ENCODE measurements at regions not wholly inside any gene's neighbourhood (a gene's known extent, or its start where the extent isn't known, plus 50 kb on each side); places are given as distances from the start of the nearest gene placed in this dataset.
"Not testable (repeated sequence)": the region's sequence is repeated elsewhere in the genome, so short reads cannot be mapped to it uniquely, and the experiment has no call there.

DNA sequence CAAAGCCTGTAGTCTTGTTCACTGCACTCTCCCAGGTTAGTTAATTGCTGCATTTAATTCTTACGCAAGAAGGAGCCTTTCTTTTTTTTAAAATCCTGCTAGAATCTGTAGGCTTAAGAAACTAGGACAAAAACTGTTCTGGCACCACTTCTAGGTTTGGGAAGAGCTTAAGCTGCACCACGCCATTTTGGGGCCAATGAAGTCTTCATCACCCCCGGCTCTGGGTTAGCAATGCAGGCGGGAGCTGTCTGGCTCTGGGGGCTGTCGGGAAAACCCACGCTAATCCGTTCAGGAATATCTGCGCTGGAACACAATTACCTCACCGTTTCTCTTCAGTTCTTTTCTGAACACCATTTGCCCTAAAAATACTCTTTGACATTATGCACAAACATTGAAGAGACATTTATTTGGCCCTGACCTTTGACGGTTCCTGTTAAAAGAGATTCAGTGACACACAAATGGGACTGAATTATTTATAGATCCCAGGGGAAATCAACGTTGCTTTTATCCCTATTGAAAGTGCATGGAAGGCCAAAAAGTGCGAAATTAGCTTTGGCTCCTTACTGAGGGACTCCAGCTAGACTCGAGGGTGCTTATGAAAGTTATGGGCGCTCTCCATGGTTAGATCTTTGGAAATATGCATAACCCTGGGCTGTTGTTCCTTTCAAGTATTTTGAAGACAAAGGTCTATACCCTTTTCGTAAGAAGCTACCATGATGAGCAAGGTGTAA, 249.2 kb downstream of the HAPSTR1 start:
- no peak for DNase-seq (ENCODE audit: low spot score)

DNA sequence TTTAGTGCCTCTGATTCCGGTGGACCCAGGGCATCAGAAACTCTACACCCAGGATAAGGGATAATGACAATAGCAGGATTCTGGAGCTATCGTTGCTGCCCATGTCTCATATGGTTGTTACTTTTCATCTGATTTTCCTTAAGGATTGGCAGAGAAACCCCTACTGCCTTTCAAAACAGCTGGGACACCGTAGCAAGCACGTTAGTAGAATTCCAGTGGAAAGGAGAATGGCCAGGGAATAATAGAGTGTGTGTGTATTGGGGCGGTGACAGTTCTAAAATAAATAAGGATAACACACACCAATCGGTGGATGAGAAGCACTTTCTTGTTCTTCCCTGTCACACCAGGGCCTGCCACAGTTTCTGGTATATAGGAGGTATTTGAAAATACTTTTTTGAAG, 251.8 kb downstream of the HAPSTR1 start:
- DNase-seq (ENCODE audit: low spot score), result no peak

DNA sequence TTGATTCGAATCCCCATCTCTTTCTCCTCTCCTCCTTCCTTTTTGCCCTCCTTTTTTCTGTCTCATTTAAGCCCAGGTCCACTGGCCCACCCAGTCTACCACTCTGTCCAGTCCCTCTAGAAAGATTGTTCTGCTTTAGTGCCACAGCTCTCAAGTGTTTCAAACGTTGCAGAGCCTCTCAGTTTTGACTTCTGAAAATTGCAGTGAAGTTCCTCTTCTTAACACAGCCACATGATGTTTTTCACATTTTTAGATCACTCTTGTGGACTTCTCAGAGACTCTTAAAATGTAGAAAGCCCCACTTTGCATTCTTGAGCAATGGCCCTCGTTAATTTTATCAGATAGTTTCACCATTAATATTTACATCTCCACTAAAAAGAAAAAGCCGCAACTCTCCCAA, 253.1 kb downstream of the HAPSTR1 start:
- no peak for DNase-seq (ENCODE audit: low spot score)

DNA sequence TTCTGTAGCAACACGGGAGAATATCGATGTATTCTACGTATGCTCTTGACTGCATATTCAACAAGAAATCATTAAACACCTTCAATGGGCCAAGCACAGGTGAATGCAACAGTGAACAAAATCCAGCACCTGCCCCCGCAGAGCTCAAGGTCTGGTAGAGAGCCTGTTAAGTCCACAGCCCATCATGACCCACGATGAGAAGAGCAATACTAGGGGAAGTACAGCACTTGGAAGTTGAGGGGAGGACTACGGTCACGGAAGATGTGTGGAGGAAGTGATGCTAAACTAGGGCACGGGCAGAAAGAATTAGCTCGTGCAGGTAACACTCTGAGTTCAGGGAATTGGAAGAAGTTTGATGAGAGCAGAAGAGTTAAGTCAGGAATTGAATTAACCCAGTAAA, 253.6 kb downstream of the HAPSTR1 start:
- no peak for DNase-seq (ENCODE audit: low spot score)

DNA sequence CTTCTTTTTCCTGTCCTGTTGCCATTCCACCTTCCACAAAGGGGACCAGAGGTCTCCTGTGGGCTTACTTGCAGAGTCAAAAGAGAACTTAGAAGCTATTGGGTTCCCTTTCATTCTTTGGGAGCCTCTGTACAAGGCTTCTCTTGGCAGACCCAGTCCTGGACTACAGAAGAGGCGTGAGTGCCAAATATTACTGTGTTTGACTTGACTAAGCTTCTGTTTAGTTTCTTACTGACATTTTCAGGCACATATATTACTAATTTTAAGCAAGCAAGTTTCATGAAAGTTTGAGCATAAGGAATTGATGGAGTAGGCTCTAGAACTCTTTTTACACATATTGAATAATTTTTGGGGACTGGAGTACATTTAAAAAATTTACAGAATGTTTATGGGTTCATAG, 254.4 kb downstream of the HAPSTR1 start:
- DNase-seq (ENCODE audit: low spot score), result no peak

DNA sequence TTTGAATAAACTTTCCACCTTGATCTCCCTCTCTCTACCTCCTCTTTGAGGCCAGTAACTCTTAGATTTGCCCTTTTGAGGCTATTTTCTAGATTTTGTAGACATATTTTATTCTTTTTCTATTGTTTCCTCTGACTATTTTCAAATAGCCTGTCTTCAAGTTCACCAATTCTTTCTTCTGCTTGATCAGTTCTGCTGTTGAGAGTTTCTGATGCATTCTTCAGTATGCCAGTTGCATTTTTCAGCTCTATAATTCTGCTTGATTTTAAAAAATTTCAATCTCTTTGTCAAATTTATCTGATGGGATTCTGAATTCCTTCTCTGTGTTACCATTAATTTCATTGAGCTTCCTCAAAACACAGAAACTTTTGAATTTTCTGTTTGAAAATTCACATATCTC, 257.5 kb downstream of the HAPSTR1 start:
- no peak for DNase-seq (ENCODE audit: low spot score)

DNA sequence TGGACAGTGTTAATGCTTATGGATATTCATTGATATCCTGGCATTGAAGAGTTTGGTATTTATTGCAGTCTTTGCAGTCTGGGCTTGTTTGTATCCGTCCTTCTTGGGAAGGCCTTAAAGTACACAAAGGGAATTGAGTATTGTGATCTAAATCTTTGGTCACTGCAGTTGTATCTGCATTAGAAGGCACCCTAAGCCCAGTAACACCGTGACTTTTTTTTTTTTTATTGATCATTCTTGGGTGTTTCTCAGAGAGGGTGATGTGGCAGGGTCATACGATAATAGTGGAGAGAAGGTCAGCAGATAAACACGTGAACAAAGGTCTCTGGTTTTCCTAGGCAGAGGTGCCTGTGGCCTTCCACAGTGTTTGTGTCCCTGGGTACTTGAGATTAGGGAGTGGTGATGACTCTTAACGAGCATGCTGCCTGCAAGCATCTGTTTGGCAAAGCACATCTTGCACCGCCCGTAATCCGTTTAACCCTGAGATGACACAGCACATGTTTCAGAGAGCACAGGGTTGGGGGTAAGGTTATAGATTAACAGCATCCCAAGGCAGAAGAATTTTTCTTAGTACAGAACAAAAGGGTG, 258.0 kb downstream of the HAPSTR1 start:
- DNase-seq (ENCODE audit: low spot score), result not testable (repeated sequence)

DNA sequence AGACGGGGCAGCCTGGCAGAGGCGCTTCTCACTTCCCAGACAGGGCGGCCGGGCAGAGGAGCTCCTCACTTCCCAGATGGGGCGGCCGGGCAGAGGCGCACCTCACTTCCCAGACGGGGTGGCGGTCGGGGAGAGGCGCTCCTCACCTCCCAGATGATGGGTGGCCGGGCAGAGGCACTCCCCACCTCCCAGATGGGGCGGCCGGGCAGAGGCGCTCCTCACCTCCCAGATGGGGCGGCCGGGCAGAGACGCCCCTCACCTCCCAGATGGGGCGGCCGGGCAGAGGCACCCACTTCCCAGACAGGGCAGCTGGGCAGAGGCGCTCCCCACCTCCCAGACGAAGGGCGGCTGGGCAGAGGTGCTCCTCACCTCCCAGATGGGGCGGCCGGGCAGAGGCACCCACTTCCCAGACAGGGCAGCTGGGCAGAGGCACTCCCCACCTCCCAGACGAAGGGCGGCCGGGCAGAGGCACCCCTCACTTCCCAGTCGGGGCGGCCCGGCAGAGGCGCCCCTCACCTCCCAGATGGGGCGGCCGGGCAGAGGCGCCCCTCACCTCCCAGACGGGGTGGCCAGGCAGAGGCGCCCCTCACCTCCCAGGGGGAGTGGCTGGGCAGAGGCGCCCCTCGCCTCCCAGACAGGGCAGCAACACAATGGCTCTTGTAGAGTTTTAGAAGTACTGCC, 258.8 kb downstream of the HAPSTR1 start:
- DNase-seq (ENCODE audit: low spot score), result not testable (repeated sequence)

DNA sequence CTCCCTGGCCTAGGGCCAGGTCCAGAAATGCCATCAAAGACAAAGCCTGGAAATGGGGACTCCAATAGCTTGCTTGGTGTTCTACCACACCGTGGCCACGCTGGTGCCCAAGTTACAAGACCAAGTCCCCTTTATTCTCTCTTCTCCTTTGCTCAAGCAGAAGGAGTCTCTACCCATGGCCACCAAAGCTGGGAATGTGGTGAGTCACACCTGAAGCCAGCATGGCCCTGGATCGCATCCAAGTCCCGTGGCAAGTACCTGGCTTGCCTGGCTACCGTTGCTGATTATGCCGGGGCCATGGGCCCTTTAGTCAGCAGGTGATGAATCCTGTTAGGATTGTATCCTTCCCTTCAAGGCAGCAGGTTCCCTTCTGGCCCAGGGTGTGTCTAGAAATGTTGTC, 260.0 kb downstream of the HAPSTR1 start:
- DNase-seq (ENCODE audit: low spot score), result peak; percentile 73

DNA sequence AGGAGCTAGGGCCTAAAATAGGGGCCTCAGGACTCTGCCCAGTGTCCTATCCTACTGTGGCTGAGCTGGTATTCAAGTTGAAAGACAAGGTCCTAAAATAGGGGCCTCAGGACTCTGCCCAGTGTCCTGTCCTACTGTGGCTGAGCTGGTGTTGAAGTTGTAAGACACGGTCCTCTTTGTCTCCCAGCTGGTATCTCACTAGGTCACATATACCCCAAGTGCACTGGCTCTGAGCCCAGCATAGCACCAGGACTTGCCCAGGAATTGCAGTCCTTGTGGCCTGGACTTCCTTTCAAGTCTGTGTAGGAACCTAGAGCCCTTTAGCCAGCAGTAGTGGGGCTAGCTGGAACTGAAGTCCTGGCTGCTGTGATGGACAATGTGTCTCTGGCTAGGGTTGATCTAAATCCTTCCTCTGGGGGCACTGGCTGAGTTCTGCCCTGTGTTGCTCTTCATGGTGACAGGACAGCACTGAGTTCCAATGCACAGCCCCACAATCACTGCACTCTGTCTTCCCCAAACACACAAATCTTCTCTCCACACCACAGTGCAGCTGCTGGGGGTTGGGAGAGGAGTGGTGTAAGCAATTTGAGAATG, 260.5 kb downstream of the HAPSTR1 start:
- DNase-seq (ENCODE audit: low spot score), result no peak

DNA sequence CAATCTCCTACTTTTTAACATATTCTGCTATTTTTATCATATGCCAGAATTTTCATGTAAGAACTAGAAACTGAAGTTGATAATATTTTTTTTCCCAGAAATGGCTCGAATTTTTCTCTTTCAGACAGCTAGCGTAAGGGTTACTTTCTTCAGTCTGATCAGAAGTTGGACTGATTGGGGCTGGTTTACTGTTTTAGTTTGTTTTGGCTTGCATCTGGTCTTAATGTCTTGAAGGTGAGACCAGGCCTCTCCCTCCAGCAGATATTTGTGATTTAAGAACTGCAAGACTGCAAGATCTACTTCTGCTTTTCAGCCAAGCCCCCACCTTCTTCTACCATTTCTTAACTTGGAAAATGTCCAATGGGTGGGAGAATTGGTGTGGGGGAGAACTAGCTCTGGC, 266.4 kb downstream of the HAPSTR1 start:
- DNase-seq (ENCODE audit: low spot score), result no peak

DNA sequence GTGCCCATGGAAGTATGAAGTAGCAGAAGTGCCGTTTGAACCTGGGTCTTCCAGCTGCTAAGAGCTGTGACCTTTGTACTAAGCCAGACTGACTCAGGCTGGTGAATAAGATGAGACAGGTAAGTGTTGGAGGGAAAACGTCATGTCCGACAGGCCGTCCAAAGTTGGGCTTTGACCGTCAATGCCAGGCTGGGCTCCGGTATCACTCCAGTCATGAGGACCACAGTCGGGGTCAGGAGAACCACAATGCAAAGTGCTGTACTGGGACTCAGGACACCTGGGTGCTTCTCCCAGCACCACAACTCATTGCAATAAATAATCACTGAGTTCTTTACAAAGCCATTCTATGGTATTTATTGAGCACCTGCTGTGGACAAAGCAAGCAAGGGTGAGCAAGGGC, 268.6 kb downstream of the HAPSTR1 start:
- DNase-seq (ENCODE audit: low spot score), result no peak

DNA sequence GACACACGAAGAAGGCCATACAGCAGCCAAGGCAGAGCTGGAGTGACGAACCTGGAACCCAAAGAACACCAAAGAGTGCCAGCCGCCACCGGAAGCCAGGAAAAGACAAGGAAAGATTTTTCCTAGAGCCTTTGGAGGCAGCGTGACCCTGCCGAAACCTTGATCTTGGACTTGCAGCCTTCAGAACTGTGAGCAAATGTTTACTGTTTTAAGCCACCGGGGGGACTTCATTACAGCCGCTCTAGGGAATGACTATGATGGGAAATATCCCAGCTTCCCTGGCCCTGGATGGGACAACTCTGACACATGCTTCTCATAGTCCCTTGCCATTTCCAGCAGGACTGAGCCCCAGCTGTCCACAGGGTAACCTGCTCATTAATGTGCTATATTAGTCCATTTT, 270.6 kb downstream of the HAPSTR1 start:
- DNase-seq (ENCODE audit: low spot score), result no peak

DNA sequence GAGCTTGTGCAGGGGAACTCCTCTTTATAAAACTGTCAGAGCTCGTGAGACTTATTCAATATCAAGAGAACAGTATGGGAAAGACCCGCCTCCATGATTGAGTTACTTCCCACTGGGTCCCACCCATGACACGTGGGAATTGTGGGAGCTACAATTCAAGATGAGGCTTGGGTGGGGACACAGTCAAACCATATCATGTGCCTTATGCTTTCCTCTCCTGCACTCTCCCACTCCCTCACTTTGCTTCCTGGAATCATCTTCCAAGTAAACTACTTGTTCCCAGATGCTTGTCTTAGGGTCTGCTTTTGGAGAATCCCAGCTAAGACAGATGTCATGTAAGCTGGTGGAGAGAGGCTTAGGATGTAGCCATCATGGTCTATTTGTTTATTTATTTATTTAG, 271.2 kb downstream of the HAPSTR1 start:
- DNase-seq (ENCODE audit: low spot score), result no peak

DNA sequence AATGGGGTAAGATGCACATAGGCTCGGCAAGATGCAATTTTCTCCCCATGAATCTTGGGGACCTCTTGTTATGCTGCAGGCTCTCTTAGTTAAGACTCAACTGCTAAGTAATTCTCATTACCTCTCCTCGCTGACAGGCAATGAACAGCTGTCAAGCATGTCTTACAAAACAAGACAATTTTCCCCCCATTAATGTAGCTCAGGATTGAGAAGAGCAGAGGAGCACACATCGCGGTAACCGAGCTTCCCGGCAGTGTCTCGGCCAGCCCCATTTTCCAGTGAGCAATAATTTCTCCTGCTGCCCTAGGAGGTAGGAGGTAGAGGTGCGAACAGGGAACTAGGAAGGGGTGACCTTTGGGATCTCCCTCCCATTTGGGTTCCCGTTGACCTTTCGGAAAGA, 272.1 kb downstream of the HAPSTR1 start:
- DNase-seq (ENCODE audit: low spot score), result no peak

DNA sequence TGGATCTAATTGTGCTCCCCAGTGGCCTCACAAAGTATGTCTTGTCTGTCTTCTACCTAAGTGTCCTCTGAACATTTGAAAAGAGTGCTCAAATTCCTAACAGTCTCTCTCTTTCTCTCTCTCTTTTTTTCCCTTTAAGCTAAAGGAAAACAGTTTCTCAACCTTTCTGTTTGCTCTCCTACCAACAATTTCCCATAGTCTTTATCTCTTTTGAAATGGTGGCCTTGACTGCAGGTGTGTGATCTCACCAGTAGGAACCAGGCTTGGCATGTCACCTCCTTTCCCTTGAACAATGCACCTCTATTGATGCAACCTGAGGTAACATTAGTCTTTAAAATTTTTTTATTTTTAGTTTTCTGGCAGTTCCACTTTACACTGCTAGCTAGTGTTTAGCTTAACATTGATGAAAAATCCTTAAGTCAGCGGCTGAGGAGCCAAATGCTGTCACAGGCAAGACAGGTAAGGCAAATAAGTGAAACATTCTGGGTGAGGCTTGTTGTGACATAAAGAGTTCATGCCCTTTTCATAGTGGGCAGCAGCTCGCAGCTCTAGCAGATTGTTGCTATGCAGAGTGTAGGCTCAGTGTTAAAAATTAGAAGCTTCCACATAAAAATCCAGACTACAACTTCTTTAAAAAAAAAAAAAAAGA, 273.4 kb downstream of the HAPSTR1 start:
- no peak for DNase-seq (ENCODE audit: low spot score)

DNA sequence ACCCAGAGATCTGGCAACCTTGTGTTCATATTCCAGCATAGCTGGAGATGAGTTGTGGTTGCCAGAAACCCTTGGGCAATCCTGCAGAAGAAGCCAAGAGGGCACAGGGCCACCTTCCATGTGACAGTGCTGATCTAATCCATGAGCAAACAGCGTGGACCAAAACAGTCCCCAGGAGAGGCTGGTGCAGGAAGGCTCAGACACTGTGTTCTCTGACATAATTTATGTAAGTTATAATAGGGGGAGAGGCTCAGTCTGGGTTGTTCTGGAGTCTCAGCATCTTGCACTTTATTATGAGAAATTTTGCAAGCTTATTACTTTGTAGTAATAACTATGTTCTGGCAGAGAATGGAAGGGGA, 273.9 kb downstream of the HAPSTR1 start:
- no peak for DNase-seq (ENCODE audit: low spot score)

DNA sequence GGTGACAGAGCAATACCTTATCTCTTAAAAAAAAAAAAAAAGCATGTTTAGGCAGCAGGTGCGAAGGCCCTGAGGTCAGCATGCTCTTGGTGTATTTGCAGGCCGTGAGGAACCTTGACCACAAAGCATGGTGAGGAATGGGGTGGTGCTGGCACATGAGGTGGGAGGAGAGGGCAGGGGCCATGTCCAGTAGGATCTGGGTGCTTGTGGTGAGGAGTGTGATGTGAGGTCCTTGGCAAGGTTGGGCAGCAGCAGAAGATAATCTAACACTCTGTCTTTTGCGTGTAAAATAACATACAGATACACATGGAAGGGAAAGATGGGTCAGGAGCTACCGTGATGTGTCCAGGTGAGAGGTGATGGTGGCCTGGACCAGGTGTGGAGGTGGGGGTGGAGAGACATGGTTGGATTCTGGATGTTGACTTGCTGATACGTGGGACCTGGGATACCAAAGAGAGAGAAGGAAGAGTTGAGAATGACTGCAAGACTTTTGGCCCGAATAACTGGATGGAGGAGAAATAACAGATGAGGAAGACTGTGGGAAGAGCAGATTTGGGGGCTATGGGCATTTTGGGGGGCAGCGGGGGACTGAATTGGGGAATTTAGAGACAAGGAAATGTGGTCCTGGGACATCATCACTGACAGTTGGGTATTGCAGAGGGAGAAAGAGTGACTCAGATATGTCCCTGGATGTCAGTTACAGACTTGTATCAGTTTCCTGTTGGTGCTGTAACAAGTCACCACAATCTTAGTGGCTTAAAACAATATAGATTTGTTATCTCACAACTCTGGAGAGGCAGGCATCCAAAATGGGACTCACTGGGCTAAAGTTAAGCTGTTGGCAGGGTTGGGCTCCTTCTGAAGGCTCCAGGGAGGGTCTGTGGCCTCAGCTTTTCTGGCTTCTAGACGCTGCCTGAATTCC, 274.9 kb downstream of the HAPSTR1 start:
- no peak for DNase-seq (ENCODE audit: low spot score)

DNA sequence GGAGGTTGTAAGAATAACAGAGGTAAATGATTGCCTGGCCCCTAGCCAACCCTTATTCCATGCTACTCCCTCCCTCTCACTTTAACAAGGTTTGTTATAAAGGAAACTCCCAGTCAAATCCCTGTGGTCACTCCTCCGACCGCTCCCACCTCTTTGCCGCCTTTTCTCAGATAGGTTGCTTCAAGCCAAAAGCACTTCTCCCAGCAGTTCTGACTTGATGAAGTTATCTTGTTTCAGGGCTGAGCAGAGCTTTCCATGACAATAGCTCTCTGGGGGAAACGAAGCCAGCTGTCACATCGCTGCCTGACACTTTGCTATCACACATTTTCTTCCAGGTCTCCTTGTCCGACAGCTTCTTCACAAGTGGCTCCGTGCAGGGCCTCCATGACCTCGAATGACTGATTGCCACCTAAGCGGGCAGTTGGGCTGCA, 278.6 kb downstream of the HAPSTR1 start:
- DNase-seq (ENCODE audit: low spot score), result no peak

DNA sequence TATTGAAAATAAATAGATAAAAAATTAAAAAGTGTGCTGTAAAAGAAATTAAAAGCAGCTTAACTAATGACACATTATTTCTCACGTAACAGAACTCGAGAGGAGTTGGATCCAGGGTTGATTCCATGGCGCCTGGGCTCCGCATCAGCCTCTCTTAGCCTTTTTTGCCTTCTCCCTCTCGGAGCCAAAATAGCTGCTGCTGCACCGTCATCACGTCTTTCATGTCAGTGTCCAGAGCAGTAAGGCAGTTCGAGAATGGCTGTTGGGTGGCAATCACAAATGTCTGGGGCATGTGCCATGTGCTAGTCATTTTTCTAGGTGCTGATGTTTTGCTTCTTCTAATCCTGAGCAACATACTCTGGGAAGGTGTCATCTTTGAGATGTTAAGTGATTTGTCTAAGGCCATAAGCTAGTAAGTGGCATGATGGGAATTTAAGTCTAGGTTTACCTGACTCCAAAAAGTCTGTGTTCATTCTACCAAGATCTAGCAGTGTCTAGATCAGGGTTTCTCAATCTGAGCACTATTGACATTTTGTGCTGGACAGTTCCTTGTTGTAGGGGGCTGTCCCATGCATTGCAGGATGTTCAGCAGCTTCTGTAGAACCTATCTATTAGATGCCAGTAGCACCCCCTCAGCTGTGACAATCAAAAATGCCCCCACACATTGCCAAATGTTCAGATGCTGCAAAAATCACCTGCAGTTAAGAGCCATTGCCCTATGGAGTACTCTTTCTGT, 280.4 kb downstream of the HAPSTR1 start:
- DNase-seq (ENCODE audit: low spot score), result no peak
